Spleen (tissue), 11 donors: ENCODE measurements at regions not wholly inside any gene's neighbourhood (a gene's known extent, or its start where the extent isn't known, plus 50 kb on each side); places are given as distances from the start of the nearest gene placed in this dataset.
"Not testable (repeated sequence)": the region's sequence is repeated elsewhere in the genome, so short reads cannot be mapped to it uniquely, and the experiment has no call there.

Experiments used
- DNase-seq: peaks from one replicate; pipeline ENCODE4 v3.0.0-alpha.2; 2020
- H3K27ac ChIP-seq, 8 donors: fragments of 200-600 bp; sonication (generic) in 7 of 8; 1 replicate in 4 of 8; 2 replicates in 4 of 8; pipeline versions ENCODE4 v1.5.0 to v1.8.0; 2016 to 2021; ENCODE audit warnings: inconsistent platforms in 4 of 8, mild to moderate bottlenecking in 4 of 8, moderate library complexity in 1 of 8
- H3K27me3 ChIP-seq, 7 donors: fragments of 200-600 bp; sonication (generic) in 6 of 7; replicated peaks in 1 of 7; 1 replicate in 4 of 7; 2 replicates in 3 of 7; pipeline versions ENCODE4 v1.5.0 to v1.8.0; 2016 to 2021; ENCODE audit warnings: inconsistent platforms in 3 of 7, mild to moderate bottlenecking in 1 of 7
- H3K36me3 ChIP-seq, 6 donors: fragments of 200-600 bp; sonication (generic) in 5 of 6; 1 replicate in 4 of 6; 2 replicates in 2 of 6; pipeline versions ENCODE4 v1.5.0 to v1.8.0; 2016 to 2021; ENCODE audit warnings: inconsistent platforms in 2 of 6
- H3K4me1 ChIP-seq, 6 donors: fragments of 200-600 bp; sonication (generic) in 5 of 6; 1 replicate in 3 of 6; 2 replicates in 3 of 6; pipeline versions ENCODE4 v1.5.0 to v1.8.0; 2016 to 2021; ENCODE audit warnings: inconsistent platforms in 3 of 6
- H3K4me3 ChIP-seq, 8 donors: fragments of 200-600 bp; sonication (generic) in 7 of 8; 1 replicate in 4 of 8; 2 replicates in 4 of 8; pipeline versions ENCODE4 v1.5.0 to v1.8.0; 2016 to 2021; ENCODE audit warnings: inconsistent platforms in 4 of 8, mild to moderate bottlenecking in 4 of 8, moderate library complexity in 2 of 8
- H3K9me3 ChIP-seq, 8 donors: fragments of 200-600 bp; sonication (generic) in 7 of 8; 1 replicate in 4 of 8; 2 replicates in 4 of 8; pipeline versions ENCODE4 v1.5.0 to v1.8.0; 2016 to 2021; ENCODE audit warnings: inconsistent platforms in 4 of 8
- CTCF ChIP-seq, 11 experiments: fragments of 200-600 bp in 7 of 11; fragments of 450-650 bp in 4 of 11; sonication (generic) in 4 of 11; IDR thresholded peaks in 8 of 11; conservative IDR thresholded peaks in 3 of 11; 1 replicate in 7 of 11; 2 replicates in 4 of 11; pipeline versions ENCODE4 v1.4.0 to v1.8.0; 2016 to 2021; ENCODE audit warnings: antibody characterized with exemption in 11 of 11, inconsistent platforms in 4 of 11, mild to moderate bottlenecking in 1 of 11
- POLR2A ChIP-seq, 3 donors: fragments of 450-650 bp; IDR thresholded peaks; one replicate each; pipeline ENCODE4 v1.5.1; 2017; ENCODE audit warnings: antibody characterized with exemption in 3 of 3, mild to moderate bottlenecking in 1 of 3
- POLR2AphosphoS5 ChIP-seq, 3 donors: sonication (generic); formaldehyde crosslinking; IDR thresholded peaks; one replicate each; pipeline ENCODE4 v1.5.1; 2017; ENCODE audit warnings: antibody characterized with exemption in 3 of 3
- WGBS, 5 donors: extraction: QIAGEN DNeasy Blood & Tissue Kit in 3 of 5; methylation state at CpG; one replicate each; pipeline versions ENCODE4 v1.1.5 to v1.1.7; 2013 to 2018; 5-methylcytosine and 5-hydroxymethylcytosine counted together
- intact Hi-C: fragments of 100-400 bp; cut with DNase I; formaldehyde crosslinking; loops from one replicate; pipeline ENCODE4 v1.15.0; 2023; ENCODE audit warnings: low total_unique reads
- donor health status: healthy with polysubstance abuse.
- donor health status: DM: no; HTN: no; CAD: no; lungs with moderate emphysema.
- donor health status: DM: no; HTN: no; CAD: no.
- donor health status: Bipolar disorder and iron deficiency.
- donor health status: healthy.
- donor health status: DM: no; HTN: no; CAD: no.
- donor health status: DM: yes; HTN: yes; CAD: no.

- intact Hi-C loops = loop anchor here (2.0 kb wide), 1 partner anchor 43 kb away; no protein-coding TSS in a partner anchor
- no peak for DNase-seq
- no peaks in the 10 kb centered on the region for H3K27me3 ChIP-seq
- TF ChIP-seq POLR2AphosphoS5 (IDR thresholded peaks at IDR 0.05) (no peak), CTCF (IDR thresholded peaks at IDR 0.05 in 8 of 11, conservative IDR thresholded peaks at IDR 0.05 in 3 of 11) (no peak)
- H3K9me3 ChIP-seq = no peaks in the 10 kb centered on the region
- 73 to 88% (median 78%) methylated on average over 1 of the region's 1 CpG for WGBS, 5 donors
- H3K36me3 ChIP-seq = no peaks in the 10 kb centered on the region
- no peak overlapping the region for H3K27ac ChIP-seq
- no peak overlapping the region for H3K4me3 ChIP-seq
- no peaks in the 10 kb centered on the region for H3K4me1 ChIP-seq
These were observed 601.2 kb downstream of the ADCYAP1 start for GRCh38 chr18:1505856-1506255.

GRCh38 chr18:1510542-1511179, 606.0 kb downstream of the ADCYAP1 start:
- 81 to 90% (median 85%) methylated on average over 2 to 4 of the region's 4 CpGs for WGBS, 5 donors

GRCh38 chr18:1511619-1512311, 607.1 kb downstream of the ADCYAP1 start:
- Histone ChIP-seq H3K27me3 (no peaks in the 10 kb centered on the region), H3K9me3 (no peaks in the 10 kb centered on the region), H3K4me1 (no peaks in the 10 kb centered on the region), H3K4me3 (no peak overlapping the region), H3K36me3 (no peaks in the 10 kb centered on the region), H3K27ac (no peak overlapping the region)
- intact Hi-C loops = no loop called here
- WGBS, 5 donors = 33 to 67% (median 47%) methylated on average over 7 of the region's 7 CpGs
- no peak for DNase-seq
- TF ChIP-seq CTCF (IDR thresholded peaks at IDR 0.05 in 8 of 11, conservative IDR thresholded peaks at IDR 0.05 in 3 of 11) (no peak), POLR2A (IDR thresholded peaks at IDR 0.05) (no peak), POLR2AphosphoS5 (IDR thresholded peaks at IDR 0.05) (no peak)

More at GRCh38 chr18:1510542-1511179, 606.0 kb downstream of the ADCYAP1 start:
- intact Hi-C loops = no loop called here
- Histone ChIP-seq H3K4me3 (no peak overlapping the region), H3K27me3 (no peaks in the 10 kb centered on the region), H3K9me3 (no peaks in the 10 kb centered on the region), H3K27ac (no peak overlapping the region), H3K36me3 (no peaks in the 10 kb centered on the region), H3K4me1 (no peaks in the 10 kb centered on the region)
- no peak for DNase-seq
- TF ChIP-seq POLR2AphosphoS5 (IDR thresholded peaks at IDR 0.05) (no peak), POLR2A (IDR thresholded peaks at IDR 0.05) (no peak), CTCF (IDR thresholded peaks at IDR 0.05 in 8 of 11, conservative IDR thresholded peaks at IDR 0.05 in 3 of 11) (no peak)

- 48 to 83% (median 64%) methylated on average over 1 of the region's 1 CpG for WGBS, 5 donors
- intact Hi-C loops = no loop called here
- Histone ChIP-seq H3K36me3 (no peaks in the 10 kb centered on the region), H3K27me3 (no peaks in the 10 kb centered on the region), H3K4me3 (no peak overlapping the region), H3K4me1 (no peaks in the 10 kb centered on the region), H3K9me3 (no peaks in the 10 kb centered on the region), H3K27ac (no peak overlapping the region)
- DNase-seq = no peak
- TF ChIP-seq POLR2A (IDR thresholded peaks at IDR 0.05) (no peak), CTCF (IDR thresholded peaks at IDR 0.05 in 8 of 11, conservative IDR thresholded peaks at IDR 0.05 in 3 of 11) (no peak)
These were observed 608.8 kb downstream of the ADCYAP1 start for GRCh38 chr18:1513519-1513918.

GRCh38 chr18:1521588-1522248, 617.0 kb downstream of the ADCYAP1 start:
- H3K27ac ChIP-seq, H3K36me3 ChIP-seq, H3K27me3 ChIP-seq, H3K4me3 ChIP-seq, H3K9me3 ChIP-seq, DNase-seq, intact Hi-C loops, H3K4me1 ChIP-seq: not testable (repeated sequence)
- 76 to 93% (median 88%) methylated on average over 25 to 30 of the region's 30 CpGs for WGBS, 5 donors
